ENCODE measurements at regions not wholly inside any gene's neighbourhood (a gene's known extent, or its start where the extent isn't known, plus 50 kb on each side); places are given as distances from the start of the nearest gene placed in this dataset.
A peak's percentile ranks its signal among the peaks of the same experiment; 100 is the strongest.

DNA sequence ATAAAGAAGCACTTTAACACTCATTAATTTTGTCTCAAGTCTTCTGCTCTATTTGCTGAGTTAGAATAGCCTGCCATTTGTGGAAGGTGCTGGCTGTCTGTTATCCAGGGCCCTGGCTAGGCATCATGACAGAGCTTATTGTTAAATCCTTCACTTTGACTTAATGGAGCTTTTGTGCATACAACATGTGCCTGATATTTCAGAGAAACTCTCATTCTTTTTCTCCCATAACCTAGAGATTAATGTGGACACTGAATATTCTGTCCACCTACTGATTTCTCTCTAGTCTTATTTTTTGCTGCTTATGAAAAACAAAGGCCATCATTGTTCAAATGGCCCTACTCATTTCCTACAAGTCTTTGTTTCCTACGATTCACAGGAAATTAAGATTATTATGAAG, 383.1 kb upstream of the HTR2A start:
- no peaks in the 10 kb centered on the region for H3K36me3 ChIP-seq (replicated peaks)
- no peak for TF ChIP-seq CTCF (IDR thresholded peaks at IDR 0.05; ENCODE audit: low read depth, low read length, missing control alignments)
- no peak overlapping the region for H3K4me3 ChIP-seq (ENCODE audit: low read depth, low read length)
- no peaks in the 10 kb centered on the region for H3K27me3 ChIP-seq (replicated peaks)
- DNase-seq = no peak
- no peak overlapping the region for H3K27ac ChIP-seq
- in situ Hi-C loops (cut with HindIII; ENCODE audit: low pct_ligation_motif_present, low sequenced_read_pairs) = no loop called here

- H3K4me3 ChIP-seq (ENCODE audit: low read depth, low read length) = no peak overlapping the region
- H3K27ac ChIP-seq = no peak overlapping the region
- H3K27me3 ChIP-seq (replicated peaks) = no peaks in the 10 kb centered on the region
- no peak for TF ChIP-seq CTCF (IDR thresholded peaks at IDR 0.05; ENCODE audit: low read depth, low read length, missing control alignments)
- H3K36me3 ChIP-seq (replicated peaks) = no peaks in the 10 kb centered on the region
- peak; percentile 10 for DNase-seq
- in situ Hi-C loops (cut with HindIII; ENCODE audit: low pct_ligation_motif_present, low sequenced_read_pairs) = no loop called here
These were observed 380.9 kb upstream of the HTR2A start for GRCh38 chr13:47277774-47278173.

DNA sequence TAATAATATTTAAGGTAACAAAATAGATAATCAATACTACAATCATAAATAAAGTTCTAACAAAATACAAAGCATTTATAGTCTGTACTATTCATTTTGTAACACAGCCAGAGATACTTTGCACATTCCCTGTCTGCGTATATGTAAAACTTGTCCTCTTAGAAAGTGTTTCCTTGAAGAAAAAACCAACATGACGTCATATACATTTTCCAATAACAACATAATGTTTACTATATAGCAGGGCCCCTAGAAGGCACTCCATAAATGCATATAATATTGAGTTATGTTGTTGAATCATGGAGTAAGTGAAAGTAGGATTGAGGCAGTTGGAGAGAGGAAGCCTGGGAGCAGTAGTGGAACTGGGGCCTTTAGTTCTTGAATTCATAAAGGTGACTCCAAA, 371.4 kb upstream of the HTR2A start:
- H3K4me3 ChIP-seq (ENCODE audit: low read depth, low read length) = no peak overlapping the region
- no peak overlapping the region for H3K27ac ChIP-seq
- in situ Hi-C loops (cut with HindIII; ENCODE audit: low pct_ligation_motif_present, low sequenced_read_pairs) = no loop called here
- no peaks in the 10 kb centered on the region for H3K27me3 ChIP-seq (replicated peaks)
- H3K36me3 ChIP-seq (replicated peaks) = no peaks in the 10 kb centered on the region
- DNase-seq = no peak
- no peak for TF ChIP-seq CTCF (IDR thresholded peaks at IDR 0.05; ENCODE audit: low read depth, low read length, missing control alignments)

GRCh38 chr13:47258384-47258783, 361.5 kb upstream of the HTR2A start:
- no peak overlapping the region for H3K27ac ChIP-seq
- no peaks in the 10 kb centered on the region for H3K27me3 ChIP-seq (replicated peaks)
- no peak overlapping the region for H3K4me3 ChIP-seq (ENCODE audit: low read depth, low read length)
- in situ Hi-C loops (cut with HindIII; ENCODE audit: low pct_ligation_motif_present, low sequenced_read_pairs) = no loop called here
- no peak for DNase-seq
- H3K36me3 ChIP-seq (replicated peaks) = no peaks in the 10 kb centered on the region
- TF ChIP-seq CTCF (IDR thresholded peaks at IDR 0.05; ENCODE audit: low read depth, low read length, missing control alignments) = no peak

GRCh38 chr13:47256618-47257017, 359.8 kb upstream of the HTR2A start:
- in situ Hi-C loops (cut with HindIII; ENCODE audit: low pct_ligation_motif_present, low sequenced_read_pairs) = no loop called here
- peak; percentile 63 for DNase-seq
- TF ChIP-seq CTCF (IDR thresholded peaks at IDR 0.05; ENCODE audit: low read depth, low read length, missing control alignments) = no peak
- H3K36me3 ChIP-seq (replicated peaks) = no peaks in the 10 kb centered on the region
- no peak overlapping the region for H3K27ac ChIP-seq
- H3K27me3 ChIP-seq (replicated peaks) = no peaks in the 10 kb centered on the region
- H3K4me3 ChIP-seq (ENCODE audit: low read depth, low read length) = no peak overlapping the region

DNA sequence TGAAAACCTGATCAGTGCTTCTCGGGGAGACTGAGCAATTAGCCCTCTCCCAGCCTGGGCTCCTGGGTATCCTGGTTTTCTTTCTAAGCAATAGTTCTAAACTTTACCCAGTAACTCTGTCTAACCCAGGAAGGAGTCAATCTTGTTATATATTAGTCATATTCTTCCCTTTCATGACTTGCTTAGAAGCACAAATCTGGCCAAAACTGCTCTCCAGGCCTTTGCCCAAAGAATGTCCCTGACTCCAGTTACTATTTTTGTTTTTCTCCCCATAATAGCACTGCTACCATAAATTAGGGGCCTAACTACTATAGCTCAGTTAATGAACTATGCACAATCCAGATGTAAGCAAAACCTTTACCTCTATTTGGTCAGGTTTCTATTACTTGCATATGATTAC, 355.8 kb upstream of the HTR2A start:
- Histone ChIP-seq H3K27ac (no peak overlapping the region), H3K27me3 (replicated peaks) (no peaks in the 10 kb centered on the region), H3K4me3 (ENCODE audit: low read depth, low read length) (no peak overlapping the region), H3K36me3 (replicated peaks) (no peaks in the 10 kb centered on the region)
- in situ Hi-C loops (cut with HindIII; ENCODE audit: low pct_ligation_motif_present, low sequenced_read_pairs) = no loop called here
- no peak for TF ChIP-seq CTCF (IDR thresholded peaks at IDR 0.05; ENCODE audit: low read depth, low read length, missing control alignments)
- DNase-seq = no peak
